ENCODE measurements at regions not wholly inside any gene's neighbourhood (a gene's known extent, or its start where the extent isn't known, plus 50 kb on each side); places are given as distances from the start of the nearest gene placed in this dataset.

DNA sequence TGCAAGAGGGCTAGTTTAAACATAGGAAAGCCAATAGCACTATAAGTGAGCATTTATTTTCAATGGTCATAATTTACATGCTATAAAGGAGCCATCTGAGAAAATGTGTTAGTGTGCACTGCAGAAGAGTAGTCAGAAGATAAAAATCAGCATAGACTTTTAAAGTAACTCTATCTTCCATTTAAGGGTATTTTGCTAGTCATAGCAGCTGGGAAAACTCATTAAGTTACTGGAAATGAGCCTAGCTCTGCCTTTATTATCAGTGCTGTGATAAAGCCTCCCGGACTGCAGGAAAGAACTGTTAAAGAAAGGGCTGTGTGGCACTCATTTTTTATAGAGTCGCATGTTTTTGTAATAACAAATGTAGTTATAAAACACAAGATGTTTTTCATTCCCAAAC is 825.8 kb upstream of the POM121L12 start:
- DNase-seq (ENCODE audit: insufficient read length, low spot score), result no peak
- FAIRE-seq, result no peak
- TF ChIP-seq, protein P1, sequence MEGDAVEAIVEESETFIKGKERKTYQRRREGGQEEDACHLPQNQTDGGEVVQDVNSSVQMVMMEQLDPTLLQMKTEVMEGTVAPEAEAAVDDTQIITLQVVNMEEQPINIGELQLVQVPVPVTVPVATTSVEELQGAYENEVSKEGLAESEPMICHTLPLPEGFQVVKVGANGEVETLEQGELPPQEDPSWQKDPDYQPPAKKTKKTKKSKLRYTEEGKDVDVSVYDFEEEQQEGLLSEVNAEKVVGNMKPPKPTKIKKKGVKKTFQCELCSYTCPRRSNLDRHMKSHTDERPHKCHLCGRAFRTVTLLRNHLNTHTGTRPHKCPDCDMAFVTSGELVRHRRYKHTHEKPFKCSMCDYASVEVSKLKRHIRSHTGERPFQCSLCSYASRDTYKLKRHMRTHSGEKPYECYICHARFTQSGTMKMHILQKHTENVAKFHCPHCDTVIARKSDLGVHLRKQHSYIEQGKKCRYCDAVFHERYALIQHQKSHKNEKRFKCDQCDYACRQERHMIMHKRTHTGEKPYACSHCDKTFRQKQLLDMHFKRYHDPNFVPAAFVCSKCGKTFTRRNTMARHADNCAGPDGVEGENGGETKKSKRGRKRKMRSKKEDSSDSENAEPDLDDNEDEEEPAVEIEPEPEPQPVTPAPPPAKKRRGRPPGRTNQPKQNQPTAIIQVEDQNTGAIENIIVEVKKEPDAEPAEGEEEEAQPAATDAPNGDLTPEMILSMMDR (IDR thresholded peaks at IDR 0.05; ENCODE audit: insufficient read depth, missing control alignments), result no peak

DNA sequence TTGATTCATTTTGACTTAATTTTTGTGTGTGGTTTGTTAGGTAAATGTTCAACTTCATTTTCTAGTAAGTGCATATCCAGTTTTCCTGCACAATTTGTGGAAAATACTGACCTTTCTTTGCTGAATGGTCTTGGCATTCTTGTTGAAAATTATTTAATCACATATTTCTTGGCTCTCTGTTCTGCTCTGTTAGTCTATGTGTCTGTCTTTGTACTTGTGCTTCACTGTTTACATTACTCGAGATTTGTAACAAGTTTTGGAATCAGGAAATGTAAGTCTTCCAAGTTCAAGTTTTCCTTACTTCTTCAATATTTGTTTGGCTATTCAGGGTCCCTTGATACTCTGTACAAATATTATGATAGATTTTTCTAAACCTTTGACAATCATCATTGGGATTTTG is 838.2 kb upstream of the POM121L12 start:
- DNase-seq (ENCODE audit: insufficient read length, low spot score) (no peak), FAIRE-seq (peak; percentile 25)
- TF ChIP-seq, protein P1 (IDR thresholded peaks at IDR 0.05; ENCODE audit: insufficient read depth, missing control alignments), result no peak

DNA sequence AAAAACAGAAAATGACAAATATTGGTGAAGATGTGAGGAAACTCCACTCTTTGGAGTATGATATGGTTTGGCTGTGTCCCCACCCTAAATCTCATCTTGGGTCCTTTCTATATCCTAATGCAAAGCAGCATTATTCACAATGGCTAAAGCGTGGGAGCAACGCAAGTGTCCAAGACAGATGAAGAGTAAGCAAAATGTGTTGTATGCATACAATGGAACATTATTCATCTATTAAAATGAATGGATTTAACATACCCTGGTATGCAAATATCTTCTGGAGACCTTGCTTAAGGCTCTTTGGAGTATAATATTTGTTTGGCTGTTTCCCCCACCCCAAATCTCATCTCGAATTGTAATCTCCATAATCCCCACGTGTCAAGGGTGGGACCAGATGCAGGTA is 839.8 kb upstream of the POM121L12 start:
- DNase-seq (ENCODE audit: insufficient read length, low spot score) (no peak), FAIRE-seq (no peak)
- TF ChIP-seq, protein P1 (IDR thresholded peaks at IDR 0.05; ENCODE audit: insufficient read depth, missing control alignments), result no peak

DNA sequence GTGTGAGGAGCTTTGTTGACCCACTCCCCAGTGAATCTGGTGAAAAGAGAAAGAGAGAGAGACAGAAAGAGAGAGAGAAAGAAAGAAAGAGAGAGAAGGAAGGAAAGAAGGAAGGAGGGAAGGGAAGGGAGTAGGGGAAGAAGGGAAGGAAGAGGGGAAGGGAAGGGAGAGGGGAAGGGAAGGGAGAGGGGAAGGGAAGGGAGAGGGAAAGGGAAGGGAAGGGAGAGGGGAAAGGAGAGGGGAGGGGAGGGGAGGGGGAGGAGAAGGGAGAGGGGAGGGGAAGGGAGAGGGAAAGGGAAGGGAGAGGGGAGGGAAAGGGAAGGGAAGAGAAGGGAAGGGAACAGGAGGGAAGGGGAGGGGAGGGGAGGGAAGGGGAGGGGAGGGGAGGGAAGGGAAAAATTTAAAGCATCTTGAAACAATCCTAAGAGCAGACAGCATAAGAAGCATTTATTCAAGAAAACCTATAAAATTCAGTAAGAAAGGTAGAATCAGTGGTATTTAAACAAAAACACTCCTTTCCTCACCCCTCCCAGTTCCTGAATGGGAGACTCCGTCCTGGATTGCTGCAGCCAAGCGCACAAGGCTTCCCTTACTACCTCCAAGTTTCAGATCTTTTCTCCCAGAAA is 846.2 kb upstream of the POM121L12 start:
- TF ChIP-seq, protein P1 (IDR thresholded peaks at IDR 0.05; ENCODE audit: insufficient read depth, missing control alignments), result no peak
- DNase-seq (ENCODE audit: insufficient read length, low spot score) (no peak), FAIRE-seq (no peak)

DNA sequence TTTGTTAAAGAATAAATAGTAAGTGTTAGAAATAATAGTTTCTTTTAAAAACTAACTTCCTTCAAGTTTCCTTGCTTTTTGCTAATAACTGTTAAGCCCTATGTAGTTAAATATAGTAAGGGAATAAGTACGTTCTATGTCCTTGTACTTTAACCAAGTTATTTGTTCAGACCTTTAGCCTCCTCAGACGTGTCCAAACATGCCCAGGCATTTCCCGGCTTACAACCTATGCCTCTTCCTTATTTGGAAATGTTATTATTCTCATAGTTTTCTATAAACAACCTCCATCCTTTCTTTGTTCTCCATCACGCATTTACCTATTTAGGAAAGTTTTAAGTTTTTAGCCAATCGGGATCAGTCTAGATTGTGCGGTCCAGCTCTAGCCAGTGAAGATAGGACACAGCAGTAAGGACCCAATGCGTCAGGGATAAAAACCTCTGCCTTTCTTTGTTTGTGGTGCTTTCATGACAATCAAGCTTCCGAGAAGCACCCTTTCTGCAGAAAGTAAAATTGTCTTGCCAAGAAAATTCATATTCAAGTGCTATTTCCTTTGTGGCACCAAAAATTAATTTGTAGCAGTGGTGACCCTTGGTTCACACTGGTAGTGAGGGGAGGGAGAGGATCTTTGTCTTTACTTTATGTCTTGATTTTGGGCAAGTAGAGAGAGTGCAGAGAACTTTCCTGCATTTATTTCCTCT is 851.3 kb upstream of the POM121L12 start:
- no peak for DNase-seq (ENCODE audit: insufficient read length, low spot score)

DNA sequence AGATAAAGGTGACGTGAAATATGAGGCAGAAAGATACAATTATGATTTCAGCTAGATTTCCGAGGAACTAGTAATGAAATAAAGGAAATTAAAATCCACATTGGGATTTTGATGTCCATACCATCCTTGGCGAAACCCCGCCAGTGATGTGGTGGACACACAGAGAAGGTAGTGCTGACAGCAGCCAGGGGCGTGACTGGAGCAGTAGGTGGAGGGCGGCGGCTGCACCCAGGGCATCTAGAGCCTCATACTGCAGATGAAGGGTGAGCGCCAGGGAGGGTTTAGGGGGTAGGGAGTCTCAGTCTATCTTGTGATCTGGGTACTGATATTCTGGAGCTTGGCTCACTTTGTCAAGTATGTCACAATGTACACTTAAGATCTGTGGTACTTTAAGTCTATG is 855.5 kb upstream of the POM121L12 start:
- TF ChIP-seq, protein P1 (IDR thresholded peaks at IDR 0.05; ENCODE audit: insufficient read depth, missing control alignments), result no peak
- DNase-seq (ENCODE audit: insufficient read length, low spot score) (no peak), FAIRE-seq (no peak)

More for the DNA sequence above, 851.3 kb upstream of the POM121L12 start:
- TF ChIP-seq, protein P1 (IDR thresholded peaks at IDR 0.05; ENCODE audit: insufficient read depth, missing control alignments), result no peak
- no peak for FAIRE-seq

DNA sequence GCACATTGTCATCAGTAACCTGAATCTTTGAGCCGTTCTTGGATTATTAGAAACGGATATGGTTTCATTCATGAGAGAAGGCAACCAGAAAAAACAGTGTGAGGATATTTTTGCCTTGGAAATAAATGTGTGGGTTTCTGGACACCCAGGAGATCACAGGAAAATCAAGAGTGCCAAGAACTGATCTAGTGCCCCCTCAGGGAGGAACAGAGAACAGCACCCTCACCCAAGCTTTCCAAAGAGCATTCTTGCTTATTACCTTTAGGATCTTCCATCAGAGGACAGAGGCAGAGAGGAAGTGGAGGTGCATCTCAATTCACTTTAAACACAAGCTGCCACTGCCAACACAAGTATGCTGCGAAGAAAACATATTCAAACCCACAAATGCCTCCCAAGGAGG is 851.5 kb upstream of the COBL start:
- FAIRE-seq (no peak), DNase-seq (ENCODE audit: insufficient read length, low spot score) (no peak)

More for the DNA sequence above, 851.5 kb upstream of the COBL start:
- TF ChIP-seq, protein P1 (IDR thresholded peaks at IDR 0.05; ENCODE audit: insufficient read depth, missing control alignments), result no peak

Measured in D721Med (cell line).